ENCODE measurements at regions not wholly inside any gene's neighbourhood (a gene's known extent, or its start where the extent isn't known, plus 50 kb on each side); places are given as distances from the start of the nearest gene placed in this dataset.
A peak's percentile ranks its signal among the peaks of the same experiment; 100 is the strongest.

DNA sequence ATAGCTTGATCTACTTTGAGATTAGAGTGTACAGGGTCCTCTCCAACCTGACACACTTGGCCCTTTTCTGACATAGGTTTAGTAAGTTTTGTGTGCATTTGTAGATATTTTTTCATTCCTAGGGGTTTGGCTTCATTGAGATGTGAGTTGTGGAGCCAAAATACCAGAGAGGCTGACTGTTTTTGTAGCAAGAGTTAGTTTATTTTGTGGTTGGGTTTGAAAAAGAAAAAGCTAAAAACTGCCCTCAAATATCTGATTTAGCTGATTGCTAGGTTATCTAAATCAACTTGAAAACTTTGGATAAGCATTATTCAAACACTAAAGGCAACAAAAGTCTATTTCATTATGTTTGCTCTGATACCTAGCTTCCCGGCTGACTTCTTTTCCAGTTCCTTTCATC, 164.7 kb upstream of the CENPW start:
- no peak for DNase-seq (ENCODE audit: low read depth)
- H3K4me3 ChIP-seq (ENCODE audit: low read depth, low read length) = no peak overlapping the region
- TF ChIP-seq MYC (IDR thresholded peaks at IDR 0.05; ENCODE audit: low read depth, low read length) = no peak

DNA sequence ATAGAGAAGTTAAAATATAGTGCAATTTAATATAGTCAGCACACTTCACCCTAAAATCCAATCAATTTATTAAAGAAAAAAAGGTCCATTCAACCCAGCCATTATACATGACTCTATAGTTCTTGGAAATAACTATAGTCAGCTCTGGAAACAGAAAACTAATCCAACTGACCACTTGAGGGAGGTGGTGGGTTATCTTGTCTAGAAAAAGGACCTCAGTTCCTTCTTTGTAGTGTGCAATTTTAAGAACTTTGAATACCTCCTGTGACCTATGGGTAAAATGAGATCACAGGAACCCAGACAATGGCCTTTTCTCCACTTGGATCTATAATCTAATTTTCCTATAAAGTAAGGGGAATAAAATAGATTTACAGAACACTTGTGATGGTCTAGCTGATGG, 163.6 kb upstream of the CENPW start:
- TF ChIP-seq, protein P1, sequence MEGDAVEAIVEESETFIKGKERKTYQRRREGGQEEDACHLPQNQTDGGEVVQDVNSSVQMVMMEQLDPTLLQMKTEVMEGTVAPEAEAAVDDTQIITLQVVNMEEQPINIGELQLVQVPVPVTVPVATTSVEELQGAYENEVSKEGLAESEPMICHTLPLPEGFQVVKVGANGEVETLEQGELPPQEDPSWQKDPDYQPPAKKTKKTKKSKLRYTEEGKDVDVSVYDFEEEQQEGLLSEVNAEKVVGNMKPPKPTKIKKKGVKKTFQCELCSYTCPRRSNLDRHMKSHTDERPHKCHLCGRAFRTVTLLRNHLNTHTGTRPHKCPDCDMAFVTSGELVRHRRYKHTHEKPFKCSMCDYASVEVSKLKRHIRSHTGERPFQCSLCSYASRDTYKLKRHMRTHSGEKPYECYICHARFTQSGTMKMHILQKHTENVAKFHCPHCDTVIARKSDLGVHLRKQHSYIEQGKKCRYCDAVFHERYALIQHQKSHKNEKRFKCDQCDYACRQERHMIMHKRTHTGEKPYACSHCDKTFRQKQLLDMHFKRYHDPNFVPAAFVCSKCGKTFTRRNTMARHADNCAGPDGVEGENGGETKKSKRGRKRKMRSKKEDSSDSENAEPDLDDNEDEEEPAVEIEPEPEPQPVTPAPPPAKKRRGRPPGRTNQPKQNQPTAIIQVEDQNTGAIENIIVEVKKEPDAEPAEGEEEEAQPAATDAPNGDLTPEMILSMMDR (IDR thresholded peaks at IDR 0.05; ENCODE audit: low read depth, low read length) = peak; percentile 8
- TF ChIP-seq, protein P2, sequence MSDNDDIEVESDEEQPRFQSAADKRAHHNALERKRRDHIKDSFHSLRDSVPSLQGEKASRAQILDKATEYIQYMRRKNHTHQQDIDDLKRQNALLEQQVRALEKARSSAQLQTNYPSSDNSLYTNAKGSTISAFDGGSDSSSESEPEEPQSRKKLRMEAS (IDR thresholded peaks at IDR 0.05; ENCODE audit: low read depth, low read length) = no peak
- peak; percentile 36 for DNase-seq (ENCODE audit: low read depth)
- H3K4me3 ChIP-seq (ENCODE audit: low read depth, low read length) = no peak overlapping the region

DNA sequence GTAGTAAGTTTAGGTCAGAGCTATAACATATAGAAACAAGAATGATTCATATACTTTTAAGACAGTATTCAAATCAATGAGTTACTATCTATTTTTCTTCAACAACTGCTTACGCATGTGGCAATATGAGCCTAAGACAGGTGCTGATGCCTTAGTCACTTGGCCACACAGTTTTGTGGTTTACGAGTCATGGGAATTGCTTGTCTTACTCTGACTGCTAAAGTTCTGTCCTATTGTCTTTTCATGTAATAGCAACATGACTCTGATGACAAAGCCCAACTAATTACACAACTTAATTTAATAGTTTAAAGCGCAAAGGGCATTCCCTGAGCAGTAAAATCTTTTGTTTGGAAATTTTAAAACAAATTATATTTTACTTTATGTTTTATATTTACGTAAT, 159.3 kb upstream of the CENPW start:
- H3K4me3 ChIP-seq (ENCODE audit: low read depth, low read length) = no peak overlapping the region
- TF ChIP-seq, protein P1 (IDR thresholded peaks at IDR 0.05; ENCODE audit: low read depth, low read length) = no peak
- TF ChIP-seq MYC (IDR thresholded peaks at IDR 0.05; ENCODE audit: low read depth, low read length) = peak; percentile 41; the same call in 1 of the 2 replicates
- TF ChIP-seq, protein P2 (IDR thresholded peaks at IDR 0.05; ENCODE audit: low read depth, low read length) = peak; percentile 55
- TF ChIP-seq POLR2A (IDR thresholded peaks at IDR 0.05; ENCODE audit: extremely low read depth, insufficient read length) = no peak
- peak; percentile 84 for DNase-seq (ENCODE audit: low read depth)

GRCh38 chr6:126181173-126181741, 158.7 kb upstream of the CENPW start:
- TF ChIP-seq POLR2A (IDR thresholded peaks at IDR 0.05; ENCODE audit: extremely low read depth, insufficient read length) (no peak), MYC (IDR thresholded peaks at IDR 0.05; ENCODE audit: low read depth, low read length) (no peak)
- TF ChIP-seq, protein P2 (IDR thresholded peaks at IDR 0.05; ENCODE audit: low read depth, low read length) = no peak
- TF ChIP-seq, protein P1 (IDR thresholded peaks at IDR 0.05; ENCODE audit: low read depth, low read length) = no peak
- DNase-seq (ENCODE audit: low read depth) = no peak
- H3K4me3 ChIP-seq (ENCODE audit: low read depth, low read length) = no peak overlapping the region

- TF ChIP-seq, protein P1 (IDR thresholded peaks at IDR 0.05; ENCODE audit: low read depth, low read length) = no peak
- no peak for TF ChIP-seq MYC (IDR thresholded peaks at IDR 0.05; ENCODE audit: low read depth, low read length)
- TF ChIP-seq POLR2A (IDR thresholded peaks at IDR 0.05; ENCODE audit: extremely low read depth, insufficient read length) = no peak
- TF ChIP-seq, protein P2 (IDR thresholded peaks at IDR 0.05; ENCODE audit: low read depth, low read length) = no peak
- no peak for DNase-seq (ENCODE audit: low read depth)
- H3K4me3 ChIP-seq (ENCODE audit: low read depth, low read length) = no peak overlapping the region
Measured at GRCh38 chr6:126181890-126182289, 158.0 kb upstream of the CENPW start.

GRCh38 chr6:126182650-126183311, 157.1 kb upstream of the CENPW start:
- no peak for DNase-seq (ENCODE audit: low read depth)
- H3K4me3 ChIP-seq (ENCODE audit: low read depth, low read length) = no peak overlapping the region
- TF ChIP-seq POLR2A (IDR thresholded peaks at IDR 0.05; ENCODE audit: extremely low read depth, insufficient read length) = no peak
- TF ChIP-seq, protein P1 (IDR thresholded peaks at IDR 0.05; ENCODE audit: low read depth, low read length) = no peak
- TF ChIP-seq MYC (IDR thresholded peaks at IDR 0.05; ENCODE audit: low read depth, low read length) = no peak
- TF ChIP-seq, protein P2 (IDR thresholded peaks at IDR 0.05; ENCODE audit: low read depth, low read length) = no peak
